DLD1 (cell line): ENCODE measurements at regions not wholly inside any gene's neighbourhood (a gene's known extent, or its start where the extent isn't known, plus 50 kb on each side); places are given as distances from the start of the nearest gene placed in this dataset.

Experiments
- in situ Hi-C: cut with HindIII; loops from 2 replicates; pipeline ENCODE4 v1.10.0; 2017; ENCODE audit warnings: low sequenced_read_pairs

GRCh38 chr2:18752667-18753422 lies 163.5 kb upstream of the NT5C1B start:
- in situ Hi-C loops: no loop called here

GRCh38 chr2:18752022-18752493 lies 162.7 kb upstream of the NT5C1B start:
- in situ Hi-C loops: no loop called here

DNA sequence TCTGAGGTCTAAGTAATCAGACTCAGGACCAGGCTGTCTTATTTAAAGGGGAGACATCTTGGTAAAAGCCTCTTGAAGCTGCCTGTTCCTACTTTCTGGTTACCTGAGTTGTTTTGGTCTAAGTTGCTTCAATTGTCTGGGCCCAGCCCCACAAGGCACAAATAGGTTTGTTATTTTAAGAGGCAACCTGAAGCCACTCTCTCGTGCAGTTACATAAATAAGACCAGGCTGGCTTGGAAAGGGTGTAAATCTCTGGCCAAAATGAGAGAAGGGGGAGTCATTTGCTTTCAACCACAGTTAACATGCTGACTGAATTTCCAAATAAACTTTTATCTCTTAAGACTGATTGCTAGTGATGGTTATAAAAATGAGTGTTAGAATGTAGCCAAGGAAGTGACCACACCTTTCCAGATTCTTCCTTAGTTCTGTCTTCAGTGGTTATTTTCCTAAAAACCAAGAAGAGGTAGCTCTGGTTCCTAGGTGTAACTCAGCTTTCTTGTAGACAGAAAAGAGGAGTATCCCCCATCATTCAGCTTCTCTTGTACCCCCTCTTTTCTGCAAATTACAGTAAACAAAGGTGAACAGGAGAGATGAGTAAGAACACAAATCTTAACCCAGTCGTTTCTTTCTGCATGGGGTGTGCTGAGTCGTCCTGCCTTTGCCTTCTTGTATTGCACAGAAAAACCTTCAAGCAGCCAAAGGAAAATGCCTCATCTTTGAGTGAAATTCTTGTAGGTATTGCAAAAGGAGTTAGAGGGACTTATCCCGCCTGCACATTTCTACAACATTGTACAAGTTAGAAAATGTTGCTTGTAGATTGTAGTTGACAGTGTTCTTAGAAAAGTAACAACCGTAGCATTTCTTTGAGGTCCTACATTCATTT lies 161.5 kb upstream of the NT5C1B start:
- in situ Hi-C loops: no loop called here

- in situ Hi-C loops: no loop called here
These were observed 160.7 kb upstream of the NT5C1B start for GRCh38 chr2:18749912-18750526.

GRCh38 chr2:18745431-18746272 lies 156.3 kb upstream of the NT5C1B start:
- in situ Hi-C loops: no loop called here

DNA sequence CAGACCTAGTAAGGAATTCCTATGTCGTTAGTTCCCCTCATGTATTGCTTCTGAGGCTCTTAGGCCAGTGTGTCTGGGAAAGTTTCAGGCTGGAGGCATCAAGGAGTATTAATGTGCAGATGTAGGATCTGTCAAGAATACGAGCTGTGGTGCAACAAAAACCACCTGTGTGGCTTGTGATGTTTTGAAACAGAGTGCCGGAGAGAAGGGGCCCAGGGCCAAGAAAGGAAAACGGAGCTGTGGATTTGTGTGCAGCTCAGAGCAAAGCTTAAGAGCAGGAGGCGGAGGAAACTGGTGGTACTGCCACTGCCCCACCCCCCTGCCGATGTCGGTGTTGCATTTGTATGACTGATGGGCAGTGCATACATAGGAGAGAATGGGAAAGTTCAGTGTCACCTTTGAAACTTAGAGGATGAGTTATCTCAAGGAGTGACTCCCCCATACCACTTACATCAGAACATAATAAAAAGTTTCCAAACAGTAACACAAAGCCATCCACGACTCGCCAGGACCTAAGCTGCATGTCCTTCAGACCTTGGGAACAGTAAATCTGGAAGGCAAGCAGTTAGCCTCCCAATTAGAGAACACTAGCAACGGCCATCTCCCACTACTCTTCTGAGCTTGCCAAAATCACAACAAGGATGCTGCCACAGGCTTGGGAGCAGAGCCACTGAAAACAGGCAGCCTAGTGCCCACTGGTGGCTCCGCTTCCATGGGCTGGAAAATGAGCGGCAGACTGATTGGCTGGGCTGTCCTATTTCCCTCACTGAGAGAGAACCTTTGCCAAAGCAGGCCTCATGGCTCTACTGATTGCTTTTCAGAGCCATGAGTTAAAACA lies 152.7 kb upstream of the NT5C1B start:
- in situ Hi-C loops: no loop called here

- in situ Hi-C loops: no loop called here
These were observed 151.8 kb upstream of the NT5C1B start for GRCh38 chr2:18741191-18741590.

DNA sequence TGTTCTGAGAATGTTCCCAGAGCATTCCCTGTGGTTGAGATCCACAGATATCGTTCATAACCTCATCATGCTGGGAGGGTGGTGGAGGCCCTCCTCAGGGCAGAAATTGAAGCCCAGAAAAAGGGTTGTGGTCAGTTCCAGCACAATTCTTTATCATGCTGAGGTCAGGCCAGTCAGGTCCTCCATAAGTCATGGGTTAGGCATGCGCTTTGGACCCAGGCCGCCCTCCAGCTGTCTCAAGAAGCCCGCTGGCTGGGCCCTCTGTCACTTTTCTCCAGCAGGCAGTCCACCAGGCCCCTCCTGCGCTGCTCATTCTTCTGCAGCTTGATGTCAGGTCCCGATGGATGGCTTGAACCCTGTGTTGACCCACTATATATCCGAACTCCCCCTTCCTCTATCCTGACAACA lies 151.1 kb upstream of the NT5C1B start:
- in situ Hi-C loops: no loop called here

- in situ Hi-C loops: no loop called here
These were observed 142.3 kb upstream of the NT5C1B start for GRCh38 chr2:18731666-18732065.

GRCh38 chr2:18724371-18725145 lies 135.2 kb upstream of the NT5C1B start:
- in situ Hi-C loops: no loop called here

GRCh38 chr2:18723219-18723618 lies 133.8 kb upstream of the NT5C1B start:
- in situ Hi-C loops: no loop called here

DNA sequence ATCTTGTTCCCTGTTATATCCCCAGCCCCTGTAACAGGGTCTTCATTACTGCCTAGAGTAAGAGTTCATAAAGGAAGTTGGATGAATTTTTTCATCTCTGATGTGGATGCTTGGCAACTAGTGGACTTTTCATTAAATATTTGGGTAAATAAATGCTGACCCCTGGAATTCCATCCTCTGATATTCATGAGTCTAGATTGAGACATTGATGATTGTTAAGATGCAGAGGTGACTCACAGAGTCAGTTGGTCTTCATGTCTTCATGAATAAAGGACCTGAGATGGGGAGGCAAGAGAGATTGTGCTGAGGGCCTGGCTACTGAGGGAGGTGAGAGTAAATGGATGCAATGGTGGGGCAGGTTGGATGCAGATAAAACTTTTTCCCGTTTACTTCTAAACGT lies 132.7 kb upstream of the NT5C1B start:
- in situ Hi-C loops: no loop called here

- in situ Hi-C loops: no loop called here
These were observed 131.9 kb upstream of the NT5C1B start for GRCh38 chr2:18721038-18721922.

DNA sequence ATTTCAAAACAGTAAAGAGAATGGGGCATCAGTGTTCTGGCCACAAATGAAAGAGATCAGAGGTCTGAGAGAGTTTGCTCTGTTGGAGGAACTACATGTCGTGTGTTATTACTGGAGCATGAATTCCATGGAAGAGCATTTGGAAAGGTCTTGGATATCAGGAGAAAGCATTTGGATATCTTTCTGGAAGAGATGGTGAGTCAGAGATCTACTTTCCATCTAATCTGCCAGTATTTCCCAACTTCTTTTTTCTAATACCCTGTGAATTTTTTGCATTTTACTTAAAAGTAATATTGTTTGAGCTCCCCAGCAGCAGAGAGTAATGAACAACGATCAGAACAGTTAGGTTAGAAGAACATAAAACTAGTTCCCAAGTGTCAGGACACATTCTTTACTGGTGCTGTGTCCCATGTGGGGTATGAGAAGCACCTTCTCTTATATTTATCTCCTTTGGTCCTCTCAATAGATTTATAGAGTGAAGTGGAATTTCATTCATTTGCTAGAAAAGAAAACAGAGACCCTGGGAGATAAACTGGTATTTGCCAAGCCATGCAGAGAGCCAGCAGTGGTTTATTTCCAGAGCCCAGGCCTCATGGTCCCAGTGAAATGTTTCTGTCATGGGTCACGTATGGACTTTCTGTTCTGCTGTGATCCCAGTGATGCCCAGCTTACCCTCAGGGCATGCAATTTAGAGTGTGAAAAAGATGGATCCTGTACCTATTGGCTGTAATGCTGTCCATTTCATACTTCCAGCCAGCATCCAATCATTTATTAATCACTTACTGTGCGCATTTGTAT lies 130.8 kb upstream of the NT5C1B start:
- in situ Hi-C loops: no loop called here

DNA sequence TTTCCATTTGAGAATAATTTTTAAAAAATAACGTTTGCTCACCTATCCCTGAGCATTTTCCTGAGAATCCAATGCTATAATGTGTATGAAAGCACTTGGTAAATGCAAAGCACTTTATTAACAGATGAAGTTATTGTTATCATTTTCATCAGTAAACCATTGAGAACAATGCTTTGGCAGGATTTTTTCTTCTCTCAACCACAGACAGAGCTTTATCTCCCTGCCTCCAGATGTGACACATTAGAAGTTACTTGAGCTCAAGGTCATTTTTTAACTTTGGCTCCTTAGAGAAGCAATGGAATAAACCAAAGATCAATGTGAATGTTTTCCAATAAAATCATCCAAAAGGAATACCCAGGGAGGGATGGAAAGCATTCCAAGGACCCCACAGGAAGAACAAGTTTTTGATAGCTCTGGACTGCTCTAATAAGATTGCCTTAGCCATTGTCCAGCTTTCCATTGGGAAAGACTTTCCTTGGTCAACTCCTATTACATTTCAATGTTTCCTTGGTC lies 118.9 kb upstream of the NT5C1B start:
- in situ Hi-C loops: no loop called here

DNA sequence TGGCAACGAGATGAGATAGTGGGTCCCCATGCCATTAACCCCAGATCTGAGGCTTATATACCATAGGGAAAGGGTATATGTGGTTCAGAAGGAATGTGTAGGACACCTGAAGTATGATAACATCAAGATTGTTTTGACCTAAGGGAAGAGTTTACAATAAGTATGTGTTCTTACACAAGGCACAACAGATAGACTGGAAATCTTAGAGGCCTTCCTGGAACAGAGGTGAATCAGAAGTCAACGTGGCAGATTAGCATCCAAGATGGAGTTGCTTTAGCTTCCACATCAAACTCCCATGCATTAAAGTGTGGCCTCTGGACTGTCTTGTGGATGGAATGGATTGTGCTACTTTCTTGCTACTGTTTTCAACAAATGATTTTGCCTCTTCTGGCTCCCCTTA lies 116.6 kb upstream of the NT5C1B start:
- in situ Hi-C loops: no loop called here

DNA sequence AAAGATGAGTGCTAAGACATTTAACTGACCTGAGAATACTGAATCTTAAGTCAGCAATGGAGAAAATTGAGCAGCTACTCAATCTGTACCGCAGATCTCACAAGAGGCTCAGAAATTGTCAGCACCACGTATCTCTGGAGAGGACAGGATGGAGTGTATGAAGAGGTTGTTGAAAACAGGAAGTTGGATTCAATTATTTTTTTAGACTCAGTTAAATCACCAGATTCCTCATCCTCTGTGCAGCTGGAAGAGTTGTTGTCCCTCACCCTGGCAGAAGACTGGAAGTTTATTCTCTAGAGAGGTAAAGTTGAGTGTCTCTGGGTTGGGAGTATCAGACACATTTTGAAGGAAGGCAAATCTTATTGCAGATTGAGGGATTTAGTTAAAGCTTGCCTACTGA lies 114.9 kb upstream of the NT5C1B start:
- in situ Hi-C loops: no loop called here
